Bronchial epithelial cell (primary cell): ENCODE measurements at regions not wholly inside any gene's neighbourhood (a gene's known extent, or its start where the extent isn't known, plus 50 kb on each side); places are given as distances from the start of the nearest gene placed in this dataset.

Experiments used
- DNase-seq: peaks from one replicate; pipeline ENCODE4 v3.0.0-alpha.2; 2010; ENCODE audit warnings: low read depth
- FAIRE-seq: peaks from 2 replicates; lab custom pipeline; 2011; peaks lifted over from hg19 to GRCh38; lab: Jason Lieb, UNC
- H3K27me3 ChIP-seq: 2 replicates; pipeline ENCODE4 v1.5.1; 2011; ENCODE audit warnings: low read length; ENCODE audit not compliant: control insufficient read depth, insufficient read depth
- H3K36me3 ChIP-seq: 2 replicates; pipeline ENCODE4 v1.5.1; 2011; ENCODE audit warnings: low read length; ENCODE audit not compliant: control insufficient read depth, insufficient read depth
- H3K4me3 ChIP-seq: 2 replicates; pipeline ENCODE4 v1.5.1; 2011; ENCODE audit warnings: mild to moderate bottlenecking, low read depth, low read length, control low read depth
- CTCF ChIP-seq: IDR thresholded peaks from 2 replicates; pipeline ENCODE4 v1.5.1; 2011; ENCODE audit warnings: mild to moderate bottlenecking, moderate library complexity, low read length, control low read depth, inconsistent platforms; ENCODE audit not compliant: insufficient read depth, severe bottlenecking

GRCh38 chr16:51723036-51723724 is 572.1 kb upstream of the SALL1 start:
- Histone ChIP-seq H3K4me3 (no peak overlapping the region), H3K36me3 (no peaks in the 10 kb centered on the region), H3K27me3 (no peaks in the 10 kb centered on the region)
- no peak for FAIRE-seq
- DNase-seq, result no peak
- no peak for TF ChIP-seq CTCF

- no peak for DNase-seq
- Histone ChIP-seq H3K36me3 (no peaks in the 10 kb centered on the region), H3K27me3 (no peaks in the 10 kb centered on the region), H3K4me3 (no peak overlapping the region)
- no peak for FAIRE-seq
- no peak for TF ChIP-seq CTCF
Measured at GRCh38 chr16:51722467-51722866, 571.4 kb upstream of the SALL1 start.

- no peak for TF ChIP-seq CTCF
- H3K4me3 ChIP-seq, result no peak overlapping the region
- FAIRE-seq (no peak), DNase-seq (no peak)
- no peaks in the 10 kb centered on the region for H3K36me3 ChIP-seq
- H3K27me3 ChIP-seq, result no peaks in the 10 kb centered on the region
Measured at GRCh38 chr16:51719376-51719775, 568.3 kb upstream of the SALL1 start.

- DNase-seq, result no peak
- H3K4me3 ChIP-seq, result no peak overlapping the region
- no peak for FAIRE-seq
- TF ChIP-seq CTCF, result no peak
- H3K36me3 ChIP-seq, result no peaks in the 10 kb centered on the region
- no peaks in the 10 kb centered on the region for H3K27me3 ChIP-seq
Measured at GRCh38 chr16:51716195-51716594, 565.1 kb upstream of the SALL1 start.

GRCh38 chr16:51713502-51713901 is 562.4 kb upstream of the SALL1 start:
- H3K27me3 ChIP-seq, result no peaks in the 10 kb centered on the region
- DNase-seq (no peak), FAIRE-seq (no peak)
- no peak overlapping the region for H3K4me3 ChIP-seq
- no peaks in the 10 kb centered on the region for H3K36me3 ChIP-seq
- no peak for TF ChIP-seq CTCF

- H3K4me3 ChIP-seq, result no peak overlapping the region
- H3K36me3 ChIP-seq, result no peaks in the 10 kb centered on the region
- FAIRE-seq, result no peak
- no peaks in the 10 kb centered on the region for H3K27me3 ChIP-seq
- TF ChIP-seq CTCF, result no peak
- DNase-seq, result no peak
Measured at GRCh38 chr16:51710905-51711563, 560.0 kb upstream of the SALL1 start.
